ENCODE measurements at regions not wholly inside any gene's neighbourhood (a gene's known extent, or its start where the extent isn't known, plus 50 kb on each side); places are given as distances from the start of the nearest gene placed in this dataset.

DNA sequence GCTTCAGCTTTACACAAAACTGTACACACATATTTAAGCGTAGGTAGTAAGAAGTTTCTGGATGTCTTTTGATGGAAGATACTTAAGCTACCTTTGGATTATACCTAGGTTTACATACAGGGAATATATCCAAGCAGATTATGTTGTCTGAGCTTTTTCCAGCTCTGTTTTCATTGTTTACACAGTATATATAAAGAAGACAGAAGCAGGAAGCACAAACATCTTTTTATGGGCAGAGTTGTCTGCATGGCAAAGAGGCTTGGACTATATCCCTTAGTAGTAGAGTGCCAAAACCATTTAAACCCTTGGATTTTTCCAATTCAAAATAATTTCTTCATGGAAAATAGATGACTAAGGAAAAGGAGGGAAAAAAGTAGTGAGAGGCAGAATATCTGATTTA lies 329.4 kb upstream of the AGA start:
- no peak for TF ChIP-seq POLR2AphosphoS5 (IDR thresholded peaks at IDR 0.05; ENCODE audit: borderline replicate concordance, low read depth, low read length)
- no peak for TF ChIP-seq EZH2 (IDR thresholded peaks at IDR 0.05)
